Forelimb muscle (tissue), 1 donor: ENCODE measurements at regions not wholly inside any gene's neighbourhood (a gene's known extent, or its start where the extent isn't known, plus 50 kb on each side); places are given as distances from the start of the nearest gene placed in this dataset.

Experiments
- DNase-seq: peaks from one replicate; pipeline ENCODE4 v3.0.0-alpha.2; 2013; ENCODE audit warnings: low read depth

GRCh38 chr3:20914310-20914709 is 728.3 kb upstream of the SGO1 start:
- DNase-seq = peak; percentile 89

- DNase-seq = no peak
Observed at GRCh38 chr3:20912406-20912805, 726.4 kb upstream of the SGO1 start.

- DNase-seq = no peak
Observed at GRCh38 chr3:20909511-20909910, 723.5 kb upstream of the SGO1 start.

GRCh38 chr3:20905210-20905805 is 719.3 kb upstream of the SGO1 start:
- no peak for DNase-seq

- no peak for DNase-seq
Observed at GRCh38 chr3:20904671-20905070, 718.7 kb upstream of the SGO1 start.

GRCh38 chr3:20898962-20899361 is 713.0 kb upstream of the SGO1 start:
- DNase-seq = no peak

GRCh38 chr3:20890111-20890519 is 704.1 kb upstream of the SGO1 start:
- no peak for DNase-seq

- DNase-seq = no peak
Observed at GRCh38 chr3:20878691-20879090, 692.7 kb upstream of the SGO1 start.

- no peak for DNase-seq
Observed at GRCh38 chr3:20873235-20873634, 687.2 kb upstream of the SGO1 start.

- DNase-seq = no peak
Observed at GRCh38 chr3:20870106-20870899, 684.3 kb upstream of the SGO1 start.

GRCh38 chr3:20865803-20866202 is 679.8 kb upstream of the SGO1 start:
- DNase-seq = no peak

GRCh38 chr3:20861454-20861853 is 675.4 kb upstream of the SGO1 start:
- no peak for DNase-seq

GRCh38 chr3:20857636-20858035 is 671.6 kb upstream of the SGO1 start:
- no peak for DNase-seq

GRCh38 chr3:20853890-20854289 is 667.9 kb upstream of the SGO1 start:
- no peak for DNase-seq

GRCh38 chr3:20852712-20853111 is 666.7 kb upstream of the SGO1 start:
- DNase-seq = no peak

GRCh38 chr3:20849975-20850374 is 664.0 kb upstream of the SGO1 start:
- no peak for DNase-seq

- no peak for DNase-seq
Observed at GRCh38 chr3:20846832-20847231, 660.8 kb upstream of the SGO1 start.

GRCh38 chr3:20846066-20846465 is 660.1 kb upstream of the SGO1 start:
- DNase-seq = no peak

- DNase-seq = no peak
Observed at GRCh38 chr3:20844851-20845250, 658.8 kb upstream of the SGO1 start.

- DNase-seq = no peak
Observed at GRCh38 chr3:20842594-20843436, 656.8 kb upstream of the SGO1 start.

- DNase-seq = no peak
Observed at GRCh38 chr3:20842002-20842401, 656.0 kb upstream of the SGO1 start.

- DNase-seq = no peak
Observed at GRCh38 chr3:20837676-20838302, 651.8 kb upstream of the SGO1 start.
